ENCODE measurements at regions not wholly inside any gene's neighbourhood (a gene's known extent, or its start where the extent isn't known, plus 50 kb on each side); places are given as distances from the start of the nearest gene placed in this dataset.

DNA sequence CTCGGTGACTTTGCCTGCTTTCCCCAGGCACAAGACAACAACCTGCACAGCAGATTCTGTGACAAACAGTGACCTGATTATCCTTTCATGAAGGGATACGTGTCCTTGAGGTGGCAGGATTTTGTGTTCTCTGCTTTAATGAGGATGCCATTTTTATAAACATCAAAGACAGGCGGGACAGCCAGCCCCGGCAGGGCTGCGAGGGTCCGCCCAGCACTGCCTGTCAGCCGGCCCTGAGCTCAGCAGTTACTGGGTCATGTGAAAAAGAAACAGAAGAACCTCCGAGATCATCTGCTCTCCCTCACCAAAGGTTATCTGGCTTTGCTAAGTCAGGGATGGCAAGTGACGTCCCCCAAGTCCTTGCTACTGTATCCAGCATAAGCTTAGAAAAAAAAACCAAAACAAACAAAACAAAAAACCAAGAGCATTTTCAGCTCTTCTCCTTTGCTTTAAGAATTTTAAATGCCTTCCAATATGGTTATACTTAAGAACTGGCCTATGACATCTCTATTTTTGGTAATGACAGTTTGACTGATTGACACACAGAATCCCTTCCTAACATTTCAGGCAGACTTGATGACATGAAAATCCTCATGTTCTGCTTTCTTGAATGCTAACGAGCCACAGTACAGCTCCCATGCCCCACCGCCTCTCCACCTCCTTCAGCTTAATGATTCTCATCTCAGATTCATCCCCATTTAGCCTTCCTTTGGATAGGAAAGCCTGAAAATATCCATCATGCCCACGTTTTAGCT lies 666.6 kb upstream of the ARGLU1 start:
- Histone ChIP-seq H3K4me1 (no peaks in the 10 kb centered on the region), H3K36me3 (no peaks in the 10 kb centered on the region), H3K4me3 (replicated peaks in 1 of 3) (no peak overlapping the region), H3K9me3 (no peaks in the 10 kb centered on the region), H3K27me3 (no peaks in the 10 kb centered on the region), H3K27ac (no peak overlapping the region)
- TF ChIP-seq POLR2A (IDR thresholded peaks at IDR 0.05): no peak
- TF ChIP-seq, protein P1, sequence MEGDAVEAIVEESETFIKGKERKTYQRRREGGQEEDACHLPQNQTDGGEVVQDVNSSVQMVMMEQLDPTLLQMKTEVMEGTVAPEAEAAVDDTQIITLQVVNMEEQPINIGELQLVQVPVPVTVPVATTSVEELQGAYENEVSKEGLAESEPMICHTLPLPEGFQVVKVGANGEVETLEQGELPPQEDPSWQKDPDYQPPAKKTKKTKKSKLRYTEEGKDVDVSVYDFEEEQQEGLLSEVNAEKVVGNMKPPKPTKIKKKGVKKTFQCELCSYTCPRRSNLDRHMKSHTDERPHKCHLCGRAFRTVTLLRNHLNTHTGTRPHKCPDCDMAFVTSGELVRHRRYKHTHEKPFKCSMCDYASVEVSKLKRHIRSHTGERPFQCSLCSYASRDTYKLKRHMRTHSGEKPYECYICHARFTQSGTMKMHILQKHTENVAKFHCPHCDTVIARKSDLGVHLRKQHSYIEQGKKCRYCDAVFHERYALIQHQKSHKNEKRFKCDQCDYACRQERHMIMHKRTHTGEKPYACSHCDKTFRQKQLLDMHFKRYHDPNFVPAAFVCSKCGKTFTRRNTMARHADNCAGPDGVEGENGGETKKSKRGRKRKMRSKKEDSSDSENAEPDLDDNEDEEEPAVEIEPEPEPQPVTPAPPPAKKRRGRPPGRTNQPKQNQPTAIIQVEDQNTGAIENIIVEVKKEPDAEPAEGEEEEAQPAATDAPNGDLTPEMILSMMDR (IDR thresholded peaks at IDR 0.05): no peak
- DNase-seq: no peak
- 54 to 64% methylated on average over 12 of the region's 12 CpGs for WGBS, 2 donors
- intact Hi-C loops (cut with DNase I): no loop called here

DNA sequence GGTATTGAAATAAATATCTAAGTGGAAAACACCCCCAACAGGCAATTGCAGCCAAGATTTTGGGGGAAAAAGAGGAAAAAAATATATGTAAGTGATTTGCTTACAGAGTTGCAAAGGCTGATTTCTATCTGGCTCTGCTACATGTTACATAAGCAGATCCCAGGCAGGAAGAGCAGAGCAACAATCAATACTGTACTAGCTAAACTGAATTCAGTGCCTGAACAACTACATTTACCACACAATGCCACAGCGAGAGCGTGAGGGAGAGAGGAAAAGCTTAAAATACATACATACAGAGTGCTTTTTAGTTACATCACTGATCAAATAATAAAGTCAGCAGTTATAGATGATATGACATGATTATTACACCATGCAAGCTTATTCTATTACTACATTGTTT lies 665.6 kb upstream of the ARGLU1 start:
- 87 to 92% methylated on average over 2 of the region's 2 CpGs for WGBS, 2 donors
- intact Hi-C loops (cut with DNase I): no loop called here
- TF ChIP-seq, protein P1 (IDR thresholded peaks at IDR 0.05): no peak
- TF ChIP-seq POLR2A (IDR thresholded peaks at IDR 0.05): no peak
- H3K27ac ChIP-seq: no peak overlapping the region
- no peaks in the 10 kb centered on the region for H3K27me3 ChIP-seq
- H3K4me1 ChIP-seq: no peaks in the 10 kb centered on the region
- no peak overlapping the region for H3K4me3 ChIP-seq (replicated peaks in 1 of 3)
- no peaks in the 10 kb centered on the region for H3K9me3 ChIP-seq
- H3K36me3 ChIP-seq: no peaks in the 10 kb centered on the region
- DNase-seq: no peak

DNA sequence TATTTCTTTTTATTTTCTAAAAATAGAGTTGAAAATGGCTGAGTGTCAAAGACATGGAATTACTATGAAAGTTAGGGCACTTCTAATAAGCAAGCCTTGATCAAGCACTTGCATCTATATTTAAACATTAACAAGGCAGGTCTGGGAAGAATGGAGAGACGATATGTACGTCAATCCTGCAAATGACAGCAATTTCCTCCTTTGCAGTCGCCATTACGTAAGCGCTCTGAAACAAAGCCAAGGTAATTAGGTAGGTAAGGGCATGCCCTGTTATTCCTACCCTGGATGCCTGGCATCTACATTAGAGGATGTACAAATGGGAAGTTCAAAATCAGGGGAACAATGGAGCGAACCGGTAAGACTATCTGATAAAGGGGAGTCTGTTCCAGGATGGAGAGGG lies 664.0 kb upstream of the ARGLU1 start:
- Histone ChIP-seq H3K27ac (no peak overlapping the region), H3K9me3 (no peaks in the 10 kb centered on the region), H3K4me1 (no peaks in the 10 kb centered on the region), H3K27me3 (no peaks in the 10 kb centered on the region), H3K36me3 (no peaks in the 10 kb centered on the region), H3K4me3 (replicated peaks in 1 of 3) (no peak overlapping the region)
- DNase-seq: no peak
- WGBS, 2 donors: 86% methylated on average over 7 of the region's 7 CpGs
- intact Hi-C loops (cut with DNase I): no loop called here
- TF ChIP-seq, protein P1 (IDR thresholded peaks at IDR 0.05): no peak
- no peak for TF ChIP-seq POLR2A (IDR thresholded peaks at IDR 0.05)

DNA sequence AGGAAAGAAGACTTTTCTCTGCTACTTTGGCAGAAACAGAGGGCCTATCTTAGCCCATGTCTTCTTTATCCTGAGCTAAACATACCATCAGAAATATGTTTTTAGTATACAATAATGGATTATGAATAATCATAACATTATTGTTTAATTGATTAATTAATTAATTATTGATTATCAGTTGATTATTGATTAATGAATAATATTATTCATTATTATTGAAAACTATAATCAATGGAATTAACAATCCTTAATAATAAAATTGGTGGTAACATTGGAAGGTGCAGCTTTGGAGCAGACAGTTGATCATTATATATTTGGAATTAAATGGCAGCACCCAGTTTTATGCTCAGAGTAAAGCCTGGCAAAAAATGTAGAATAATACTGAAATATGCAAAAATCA lies 655.9 kb upstream of the ARGLU1 start:
- Histone ChIP-seq H3K9me3 (no peaks in the 10 kb centered on the region), H3K27ac (no peak overlapping the region), H3K27me3 (no peaks in the 10 kb centered on the region), H3K36me3 (no peaks in the 10 kb centered on the region), H3K4me1 (no peaks in the 10 kb centered on the region), H3K4me3 (replicated peaks in 1 of 3) (no peak overlapping the region)
- intact Hi-C loops (cut with DNase I): no loop called here
- DNase-seq: no peak
- TF ChIP-seq, protein P1 (IDR thresholded peaks at IDR 0.05): no peak
- TF ChIP-seq POLR2A (IDR thresholded peaks at IDR 0.05): no peak

DNA sequence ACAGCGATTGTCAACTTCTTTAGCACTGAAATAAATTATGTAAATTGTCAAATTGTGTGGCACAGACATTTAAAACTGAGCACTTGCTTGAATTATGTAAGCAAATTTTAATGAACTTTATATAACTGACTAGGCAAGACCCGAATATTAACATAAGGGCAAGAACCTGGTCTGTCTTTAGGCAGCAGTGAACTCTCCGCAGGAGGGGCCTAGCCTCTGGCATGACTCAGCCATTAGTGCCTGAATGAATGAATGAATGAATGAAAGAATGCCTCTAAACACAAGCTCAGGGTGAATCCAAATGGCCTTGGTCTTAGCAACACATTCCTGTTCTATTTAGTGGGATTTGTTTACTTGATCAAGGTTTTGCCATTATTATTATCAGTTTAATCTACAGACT lies 654.7 kb upstream of the ARGLU1 start:
- Histone ChIP-seq H3K4me1 (no peaks in the 10 kb centered on the region), H3K27me3 (no peaks in the 10 kb centered on the region), H3K36me3 (no peaks in the 10 kb centered on the region), H3K4me3 (replicated peaks in 1 of 3) (no peak overlapping the region), H3K27ac (no peak overlapping the region), H3K9me3 (no peaks in the 10 kb centered on the region)
- DNase-seq: no peak
- intact Hi-C loops (cut with DNase I): no loop called here
- TF ChIP-seq, protein P1 (IDR thresholded peaks at IDR 0.05): no peak
- no peak for TF ChIP-seq POLR2A (IDR thresholded peaks at IDR 0.05)
- WGBS, 2 donors: 92 to 95% methylated on average over 3 of the region's 3 CpGs

Data from thyroid gland (tissue), 4 donors.